ENCODE measurements at regions not wholly inside any gene's neighbourhood (a gene's known extent, or its start where the extent isn't known, plus 50 kb on each side); places are given as distances from the start of the nearest gene placed in this dataset.

- no CpG with 5 or more reads among the region's 13 CpGs for WGBS (ENCODE audit: insufficient coverage, insufficient read length)
- Histone ChIP-seq H3K9me3 (ENCODE audit: control insufficient read depth, insufficient read depth, low read length) (no peaks in the 10 kb centered on the region), H3K27ac (ENCODE audit: low read length) (no peak overlapping the region), H3K27me3 (ENCODE audit: control insufficient read depth, insufficient read depth, low read length) (peaks cover 9% of the 10 kb centered on the region), H3K4me3 (ENCODE audit: low read length) (no peak overlapping the region), H3K4me1 (ENCODE audit: control insufficient read depth, insufficient read depth, low read length) (peaks cover 4% of the 10 kb centered on the region; the same call in 1 of the 2 replicates), H3K36me3 (ENCODE audit: control insufficient read depth, insufficient read depth, low read length) (no peaks in the 10 kb centered on the region)
- DNase-seq (ENCODE audit: low read depth, low spot score) = no peak
Measured at GRCh38 chr15:77824361-77825251, 191.9 kb upstream of the LINGO1 start.

GRCh38 chr15:77823736-77824135 lies 191.0 kb upstream of the LINGO1 start:
- Histone ChIP-seq H3K4me3 (ENCODE audit: low read length) (no peak overlapping the region), H3K36me3 (ENCODE audit: control insufficient read depth, insufficient read depth, low read length) (no peaks in the 10 kb centered on the region), H3K27me3 (ENCODE audit: control insufficient read depth, insufficient read depth, low read length) (peaks cover 9% of the 10 kb centered on the region), H3K27ac (ENCODE audit: low read length) (no peak overlapping the region), H3K9me3 (ENCODE audit: control insufficient read depth, insufficient read depth, low read length) (no peaks in the 10 kb centered on the region), H3K4me1 (ENCODE audit: control insufficient read depth, insufficient read depth, low read length) (peaks cover 4% of the 10 kb centered on the region; the same call in 1 of the 2 replicates)
- WGBS (ENCODE audit: insufficient coverage, insufficient read length) = no CpG with 5 or more reads among the region's 4 CpGs
- no peak for DNase-seq (ENCODE audit: low read depth, low spot score)

DNA sequence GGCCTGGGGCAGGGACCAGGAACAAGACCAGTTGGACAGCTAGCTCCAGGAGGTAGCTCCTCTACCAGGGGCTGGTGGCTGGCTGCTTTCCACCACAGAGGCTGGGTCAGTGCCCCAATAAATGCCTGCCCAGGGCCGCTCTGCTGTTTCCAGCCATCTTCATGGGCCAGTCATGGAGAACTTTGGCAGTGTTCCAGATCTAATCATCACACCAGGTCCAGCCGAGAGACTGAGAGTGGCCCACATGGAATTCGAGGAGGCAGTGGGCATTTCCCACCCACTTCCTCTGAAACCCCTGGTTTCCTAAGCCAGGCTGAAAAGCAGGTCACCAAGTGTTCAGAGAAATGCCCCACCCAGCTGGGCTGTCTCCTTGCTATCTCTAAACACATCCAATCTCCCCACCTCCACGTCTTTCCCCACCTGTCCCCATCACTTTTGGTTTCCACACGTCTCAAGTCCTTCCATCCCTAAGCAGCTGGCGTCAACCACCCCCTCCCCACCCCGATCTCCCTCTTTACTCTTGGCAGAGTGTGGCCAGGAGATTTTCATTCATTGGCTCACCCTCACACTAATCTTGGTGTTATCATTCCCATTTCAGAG lies 190.0 kb upstream of the LINGO1 start:
- H3K9me3 ChIP-seq (ENCODE audit: control insufficient read depth, insufficient read depth, low read length) = no peaks in the 10 kb centered on the region
- H3K4me3 ChIP-seq (ENCODE audit: low read length) = no peak overlapping the region
- peaks cover 7% of the 10 kb centered on the region; the same call in 1 of the 2 replicates for H3K4me1 ChIP-seq (ENCODE audit: control insufficient read depth, insufficient read depth, low read length)
- no peak for DNase-seq (ENCODE audit: low read depth, low spot score)
- 100% methylated on average over 1 of the region's 7 CpGs for WGBS (ENCODE audit: insufficient coverage, insufficient read length)
- H3K27me3 ChIP-seq (ENCODE audit: control insufficient read depth, insufficient read depth, low read length) = peaks cover 15% of the 10 kb centered on the region
- no peak overlapping the region for H3K27ac ChIP-seq (ENCODE audit: low read length)
- H3K36me3 ChIP-seq (ENCODE audit: control insufficient read depth, insufficient read depth, low read length) = no peaks in the 10 kb centered on the region

- peaks cover 19% of the 10 kb centered on the region for H3K27me3 ChIP-seq (ENCODE audit: control insufficient read depth, insufficient read depth, low read length)
Measured at GRCh38 chr15:77821959-77822256, 189.2 kb upstream of the LINGO1 start.

GRCh38 chr15:77821188-77821958 lies 188.7 kb upstream of the LINGO1 start:
- no CpG with 5 or more reads among the region's 12 CpGs for WGBS (ENCODE audit: insufficient coverage, insufficient read length)
- H3K4me3 ChIP-seq (ENCODE audit: low read length) = no peak overlapping the region
- H3K4me1 ChIP-seq (ENCODE audit: control insufficient read depth, insufficient read depth, low read length) = peaks cover 7% of the 10 kb centered on the region; the same call in 1 of the 2 replicates
- no peaks in the 10 kb centered on the region for H3K36me3 ChIP-seq (ENCODE audit: control insufficient read depth, insufficient read depth, low read length)
- no peak for DNase-seq (ENCODE audit: low read depth, low spot score)
- peaks cover 19% of the 10 kb centered on the region for H3K27me3 ChIP-seq (ENCODE audit: control insufficient read depth, insufficient read depth, low read length)
- no peak overlapping the region for H3K27ac ChIP-seq (ENCODE audit: low read length)
- no peaks in the 10 kb centered on the region for H3K9me3 ChIP-seq (ENCODE audit: control insufficient read depth, insufficient read depth, low read length)

More at GRCh38 chr15:77821959-77822256, 189.2 kb upstream of the LINGO1 start:
- DNase-seq (ENCODE audit: low read depth, low spot score) = no peak
- Histone ChIP-seq H3K27ac (ENCODE audit: low read length) (no peak overlapping the region), H3K36me3 (ENCODE audit: control insufficient read depth, insufficient read depth, low read length) (no peaks in the 10 kb centered on the region), H3K4me3 (ENCODE audit: low read length) (no peak overlapping the region), H3K9me3 (ENCODE audit: control insufficient read depth, insufficient read depth, low read length) (no peaks in the 10 kb centered on the region), H3K4me1 (ENCODE audit: control insufficient read depth, insufficient read depth, low read length) (peaks cover 7% of the 10 kb centered on the region; the same call in 1 of the 2 replicates)
- WGBS (ENCODE audit: insufficient coverage, insufficient read length) = no CpG with 5 or more reads among the region's 2 CpGs

DNA sequence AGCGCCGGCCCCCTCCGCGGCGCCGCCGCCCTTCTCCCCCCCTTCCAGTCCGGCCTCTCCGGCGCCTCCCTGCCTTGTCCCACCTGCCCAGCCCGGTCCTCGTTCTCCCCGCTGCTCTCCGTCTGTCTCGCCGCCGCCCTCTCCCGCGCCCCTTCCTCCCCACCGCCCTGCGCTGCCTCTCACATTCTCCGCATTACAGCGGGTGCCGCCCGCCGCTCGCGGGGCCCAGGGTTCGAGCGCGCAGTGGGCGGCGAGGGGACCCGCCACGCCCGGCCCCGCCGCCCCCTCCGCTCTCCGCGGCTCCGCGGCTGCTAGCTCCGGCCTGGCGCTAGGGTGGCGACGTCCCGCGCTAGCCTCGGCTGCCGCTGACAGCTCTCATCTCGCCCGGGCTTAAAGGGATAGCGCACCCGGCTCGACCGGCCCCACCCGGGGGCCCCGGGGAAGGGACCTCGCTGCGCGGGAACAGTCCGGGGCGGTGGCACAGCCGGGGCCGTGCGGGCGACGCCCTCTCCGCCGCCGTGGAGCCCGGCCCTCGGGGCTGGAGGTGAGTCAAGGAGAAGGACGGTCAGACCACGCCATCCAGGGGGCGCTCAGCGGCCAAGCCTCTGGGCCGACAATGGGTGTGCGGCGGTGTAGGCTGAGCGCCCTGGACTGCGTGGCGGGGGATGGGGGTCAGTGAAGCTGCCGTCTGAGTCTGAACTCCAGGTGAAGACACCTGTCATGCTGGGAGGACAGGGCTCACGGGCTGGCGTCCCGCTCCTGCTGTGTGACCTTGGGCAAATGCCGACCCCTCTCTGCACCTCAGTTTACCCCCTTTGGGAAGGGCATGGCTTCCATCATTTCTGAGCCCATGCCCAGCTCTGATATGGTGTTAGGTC lies 187.4 kb upstream of the LINGO1 start:
- peak overlapping the region; percentile 51; the same call in 1 of the 2 replicates for H3K4me3 ChIP-seq (ENCODE audit: low read length)
- H3K36me3 ChIP-seq (ENCODE audit: control insufficient read depth, insufficient read depth, low read length) = no peaks in the 10 kb centered on the region
- no peak overlapping the region for H3K27ac ChIP-seq (ENCODE audit: low read length)
- peaks cover 19% of the 10 kb centered on the region for H3K27me3 ChIP-seq (ENCODE audit: control insufficient read depth, insufficient read depth, low read length)
- H3K4me1 ChIP-seq (ENCODE audit: control insufficient read depth, insufficient read depth, low read length) = peaks cover 7% of the 10 kb centered on the region; the same call in 1 of the 2 replicates
- DNase-seq (ENCODE audit: low read depth, low spot score) = no peak
- WGBS (ENCODE audit: insufficient coverage, insufficient read length) = no CpG with 5 or more reads among the region's 89 CpGs
- H3K9me3 ChIP-seq (ENCODE audit: control insufficient read depth, insufficient read depth, low read length) = no peaks in the 10 kb centered on the region

GRCh38 chr15:77819048-77819850 lies 186.5 kb upstream of the LINGO1 start:
- Histone ChIP-seq H3K36me3 (ENCODE audit: control insufficient read depth, insufficient read depth, low read length) (no peaks in the 10 kb centered on the region), H3K9me3 (ENCODE audit: control insufficient read depth, insufficient read depth, low read length) (no peaks in the 10 kb centered on the region), H3K27ac (ENCODE audit: low read length) (no peak overlapping the region), H3K4me1 (ENCODE audit: control insufficient read depth, insufficient read depth, low read length) (peaks cover 7% of the 10 kb centered on the region; the same call in 1 of the 2 replicates), H3K27me3 (ENCODE audit: control insufficient read depth, insufficient read depth, low read length) (peaks cover 19% of the 10 kb centered on the region), H3K4me3 (ENCODE audit: low read length) (peak overlapping the region; percentile 51)
- no peak for DNase-seq (ENCODE audit: low read depth, low spot score)
- no CpG with 5 or more reads among the region's 120 CpGs for WGBS (ENCODE audit: insufficient coverage, insufficient read length)

- Histone ChIP-seq H3K27me3 (ENCODE audit: control insufficient read depth, insufficient read depth, low read length) (peaks cover 19% of the 10 kb centered on the region), H3K27ac (ENCODE audit: low read length) (no peak overlapping the region), H3K4me3 (ENCODE audit: low read length) (peak overlapping the region; percentile 51; the same call in 1 of the 2 replicates), H3K9me3 (ENCODE audit: control insufficient read depth, insufficient read depth, low read length) (no peaks in the 10 kb centered on the region), H3K36me3 (ENCODE audit: control insufficient read depth, insufficient read depth, low read length) (no peaks in the 10 kb centered on the region), H3K4me1 (ENCODE audit: control insufficient read depth, insufficient read depth, low read length) (peaks cover 7% of the 10 kb centered on the region; the same call in 1 of the 2 replicates)
- no peak for DNase-seq (ENCODE audit: low read depth, low spot score)
- WGBS (ENCODE audit: insufficient coverage, insufficient read length) = no CpG with 5 or more reads among the region's 50 CpGs
Measured at GRCh38 chr15:77818484-77819047, 185.9 kb upstream of the LINGO1 start.

DNA sequence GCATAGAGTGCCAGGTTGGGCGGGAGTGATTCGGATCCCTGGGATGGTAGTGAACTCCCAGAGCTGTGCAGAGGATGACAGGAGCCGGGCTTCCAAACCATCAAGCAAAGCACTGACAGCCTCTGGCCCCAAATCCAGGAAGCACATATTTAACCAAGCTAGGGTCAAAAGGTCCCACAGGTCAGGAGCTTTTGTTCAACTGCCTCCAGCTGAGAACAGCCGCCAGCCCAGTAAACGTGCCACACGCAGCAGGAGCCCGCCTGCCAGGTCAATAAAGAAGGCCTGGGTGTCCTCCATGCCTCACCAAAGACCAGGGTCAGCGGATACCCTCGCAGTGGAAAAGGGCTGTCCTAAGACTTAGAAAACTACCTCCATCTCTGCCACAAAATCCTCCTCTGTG lies 184.7 kb upstream of the LINGO1 start:
- Histone ChIP-seq H3K36me3 (ENCODE audit: control insufficient read depth, insufficient read depth, low read length) (no peaks in the 10 kb centered on the region), H3K27me3 (ENCODE audit: control insufficient read depth, insufficient read depth, low read length) (peaks cover 19% of the 10 kb centered on the region), H3K27ac (ENCODE audit: low read length) (no peak overlapping the region), H3K4me3 (ENCODE audit: low read length) (no peak overlapping the region), H3K4me1 (ENCODE audit: control insufficient read depth, insufficient read depth, low read length) (peaks cover 7% of the 10 kb centered on the region; the same call in 1 of the 2 replicates), H3K9me3 (ENCODE audit: control insufficient read depth, insufficient read depth, low read length) (no peaks in the 10 kb centered on the region)
- WGBS (ENCODE audit: insufficient coverage, insufficient read length) = no CpG with 5 or more reads among the region's 9 CpGs
- DNase-seq (ENCODE audit: low read depth, low spot score) = no peak

Data from iPS DF 6.9 (cell line).